ENCODE measurements at regions not wholly inside any gene's neighbourhood (a gene's known extent, or its start where the extent isn't known, plus 50 kb on each side); places are given as distances from the start of the nearest gene placed in this dataset.

- CTCF ChIA-PET (ENCODE audit: low intra/inter-chr PET ratio, low total read pairs): no interaction called here
- intact Hi-C loops (cut with micrococcal nuclease; ENCODE audit: unreplicated experiment): no loop called here
- no peaks in the 10 kb centered on the region for H3K4me1 ChIP-seq (ENCODE audit: insufficient read depth, low read length)
These were observed 61.6 kb downstream of the MSX1 start for GRCh38 chr4:4921077-4921476.

More at GRCh38 chr4:4921077-4921476, 61.6 kb downstream of the MSX1 start:
- no peak overlapping the region for H3K27ac ChIP-seq (ENCODE audit: extremely low read length, insufficient read depth, low read length)
- no peaks in the 10 kb centered on the region for H3K79me2 ChIP-seq (ENCODE audit: insufficient read depth, low read length)
- no peak overlapping the region for H3K9ac ChIP-seq (ENCODE audit: insufficient read depth, low read depth, low read length)
- DNase-seq (ENCODE audit: low spot score) (no peak), ATAC-seq (no peak), FAIRE-seq (no peak)
- in situ Hi-C loops (cut with HindIII; ENCODE audit: extremely low pct_ligation_motif_present, low pct_unique_long_range_greater_than_20kb): no loop called here
- no peaks in the 10 kb centered on the region for H4K20me1 ChIP-seq (ENCODE audit: insufficient read depth, low read length)
- peaks cover 0 to 7% of the 10 kb centered on the region in 2 experiments; a peak in 1 of 5 replicates for H3K27me3 ChIP-seq (ENCODE audit: control insufficient read depth in 1 of 2, insufficient read depth in 2 of 2, low read length in 2 of 2)
- WGBS (ENCODE audit: low lambda C conversion rate): 67% methylated on average over 2 of the region's 2 CpGs
- no peak overlapping the region for H3K4me2 ChIP-seq (ENCODE audit: low read depth, low read length)
- H3K36me3 ChIP-seq (replicated peaks in 1 of 2; ENCODE audit: control insufficient read depth in 1 of 2, insufficient read depth in 2 of 2, low read length in 2 of 2): no peaks in the 10 kb centered on the region
- TF ChIP-seq NFIB (CRISPR knock-in tag; IDR thresholded peaks at IDR 0.05; ENCODE audit: borderline replicate concordance): no peak
- no peak for TF ChIP-seq CREB3 (CRISPR knock-in tag; IDR thresholded peaks at IDR 0.05)
- no peak for TF ChIP-seq ZNF773 (CRISPR knock-in tag; IDR thresholded peaks at IDR 0.05; ENCODE audit: borderline replicate concordance)
- no peak for TF ChIP-seq ZFP82 (CRISPR knock-in tag; IDR thresholded peaks at IDR 0.05; ENCODE audit: borderline replicate concordance)
- no peak for TF ChIP-seq ZNF75D (CRISPR knock-in tag; IDR thresholded peaks at IDR 0.05; ENCODE audit: borderline replicate concordance)
- TF ChIP-seq ZNF24 (IDR thresholded peaks at IDR 0.05): no peak
- TF ChIP-seq NFKB2 (CRISPR knock-in tag; IDR thresholded peaks at IDR 0.05; ENCODE audit: borderline replicate concordance): no peak
- no peak for TF ChIP-seq MLXIP (CRISPR knock-in tag; IDR thresholded peaks at IDR 0.05; ENCODE audit: borderline replicate concordance)
- TF ChIP-seq HDAC6 (IDR thresholded peaks at IDR 0.05; ENCODE audit: low read depth, low read length): no peak
- TF ChIP-seq ZNF781 (CRISPR knock-in tag; IDR thresholded peaks at IDR 0.05; ENCODE audit: borderline replicate concordance, not compliant biosample characterization): no peak
- H3K4me3 ChIP-seq (replicated peaks in 1 of 3; ENCODE audit: insufficient read depth in 1 of 3, low read depth in 2 of 3, low read length in 3 of 3): no peak overlapping the region
- no TSS peak for BruUV-seq (replicated peaks)
- POLR2A ChIA-PET: no interaction called here
- no peaks in the 10 kb centered on the region for H3K9me3 ChIP-seq (ENCODE audit: low read length)
- no peak overlapping the region for H2AFZ ChIP-seq (ENCODE audit: low read length)
